ENCODE measurements at regions not wholly inside any gene's neighbourhood (a gene's known extent, or its start where the extent isn't known, plus 50 kb on each side); places are given as distances from the start of the nearest gene placed in this dataset.

- TF ChIP-seq CTCF (IDR thresholded peaks at IDR 0.05): no peak
- TF ChIP-seq POLR2A (IDR thresholded peaks at IDR 0.05): no peak
Measured at GRCh38 chr4:20041839-20042407, 209.8 kb upstream of the SLIT2 start.

All from adrenal gland (tissue), 5 donors.